ENCODE measurements at regions not wholly inside any gene's neighbourhood (a gene's known extent, or its start where the extent isn't known, plus 50 kb on each side); places are given as distances from the start of the nearest gene placed in this dataset.

GRCh38 chr3:102255736-102256135 is 179.1 kb upstream of the ZPLD1 start:
- DNase-seq, result no peak

- DNase-seq, result no peak
Observed at GRCh38 chr3:102258666-102259227, 176.1 kb upstream of the ZPLD1 start.

- DNase-seq, result no peak
Observed at GRCh38 chr3:102259663-102260062, 175.2 kb upstream of the ZPLD1 start.

- DNase-seq, result no peak
Observed at GRCh38 chr3:102265720-102266119, 169.1 kb upstream of the ZPLD1 start.

GRCh38 chr3:102269406-102269805 is 165.4 kb upstream of the ZPLD1 start:
- DNase-seq, result no peak

- DNase-seq, result no peak
Observed at GRCh38 chr3:102290241-102290640, 144.6 kb upstream of the ZPLD1 start.

- DNase-seq, result no peak
Observed at GRCh38 chr3:102295756-102296155, 139.1 kb upstream of the ZPLD1 start.

GRCh38 chr3:102297072-102297658 is 137.7 kb upstream of the ZPLD1 start:
- no peak for DNase-seq

- no peak for DNase-seq
Observed at GRCh38 chr3:102299125-102299877, 135.5 kb upstream of the ZPLD1 start.

- no peak for DNase-seq
Observed at GRCh38 chr3:102301155-102301880, 133.5 kb upstream of the ZPLD1 start.

- DNase-seq, result no peak
Observed at GRCh38 chr3:102302020-102302419, 132.8 kb upstream of the ZPLD1 start.

- DNase-seq, result no peak
Observed at GRCh38 chr3:102304550-102304949, 130.3 kb upstream of the ZPLD1 start.

- DNase-seq, result no peak
Observed at GRCh38 chr3:102307442-102307841, 127.4 kb upstream of the ZPLD1 start.

- DNase-seq, result no peak
Observed at GRCh38 chr3:102329066-102329465, 105.7 kb upstream of the ZPLD1 start.

- no peak for DNase-seq
Observed at GRCh38 chr3:102329561-102329960, 105.3 kb upstream of the ZPLD1 start.

GRCh38 chr3:102332205-102332604 is 102.6 kb upstream of the ZPLD1 start:
- no peak for DNase-seq

- DNase-seq, result no peak
Observed at GRCh38 chr3:102332934-102333333, 101.9 kb upstream of the ZPLD1 start.

- no peak for DNase-seq
Observed at GRCh38 chr3:102336130-102336529, 98.7 kb upstream of the ZPLD1 start.

GRCh38 chr3:102339671-102340070 is 95.1 kb upstream of the ZPLD1 start:
- no peak for DNase-seq

- no peak for DNase-seq
Observed at GRCh38 chr3:102346897-102347296, 87.9 kb upstream of the ZPLD1 start.

- DNase-seq, result no peak
Observed at GRCh38 chr3:102348904-102349303, 85.9 kb upstream of the ZPLD1 start.

- DNase-seq, result no peak
Observed at GRCh38 chr3:102353148-102353547, 81.7 kb upstream of the ZPLD1 start.

GRCh38 chr3:102353805-102354204 is 81.0 kb upstream of the ZPLD1 start:
- no peak for DNase-seq
